ENCODE measurements at regions not wholly inside any gene's neighbourhood (a gene's known extent, or its start where the extent isn't known, plus 50 kb on each side); places are given as distances from the start of the nearest gene placed in this dataset.
"Not testable (repeated sequence)": the region's sequence is repeated elsewhere in the genome, so short reads cannot be mapped to it uniquely, and the experiment has no call there.

GRCh38 chr18:30862900-30863299, 179.6 kb downstream of the DSC3 start:
- Mint-ChIP-seq H3K27ac (no peak overlapping the region), H3K4me1 (no peaks in the 10 kb centered on the region), H3K9me3 (peaks cover 18% of the 10 kb centered on the region), H3K36me3 (ENCODE audit: low read depth) (no peaks in the 10 kb centered on the region), H3K27me3 (no peaks in the 10 kb centered on the region), H3K4me3 (no peak overlapping the region)
- no peak for ATAC-seq (replicated peaks)

- H3K9me3 Mint-ChIP-seq, result peaks cover 14% of the 10 kb centered on the region
- no peaks in the 10 kb centered on the region for H3K36me3 Mint-ChIP-seq (ENCODE audit: low read depth)
- ATAC-seq (replicated peaks), result no peak
- H3K4me1 Mint-ChIP-seq, result no peaks in the 10 kb centered on the region
- no peak overlapping the region for H3K4me3 Mint-ChIP-seq
- no peaks in the 10 kb centered on the region for H3K27me3 Mint-ChIP-seq
- no peak overlapping the region for H3K27ac Mint-ChIP-seq
Observed at GRCh38 chr18:30860741-30861140, 181.8 kb downstream of the DSC3 start.

GRCh38 chr18:30859036-30859435, 183.5 kb downstream of the DSC3 start:
- Mint-ChIP-seq H3K27ac (no peak overlapping the region), H3K9me3 (peaks cover 14% of the 10 kb centered on the region), H3K36me3 (ENCODE audit: low read depth) (no peaks in the 10 kb centered on the region), H3K4me1 (no peaks in the 10 kb centered on the region), H3K27me3 (no peaks in the 10 kb centered on the region), H3K4me3 (no peak overlapping the region)
- no peak for ATAC-seq (replicated peaks)

- Mint-ChIP-seq H3K4me1 (no peaks in the 10 kb centered on the region), H3K27ac (no peak overlapping the region), H3K4me3 (no peak overlapping the region), H3K27me3 (no peaks in the 10 kb centered on the region), H3K36me3 (ENCODE audit: low read depth) (no peaks in the 10 kb centered on the region), H3K9me3 (peaks cover 14% of the 10 kb centered on the region)
- ATAC-seq (replicated peaks), result no peak
Observed at GRCh38 chr18:30858560-30858959, 184.0 kb downstream of the DSC3 start.

GRCh38 chr18:30855762-30856161, 186.8 kb downstream of the DSC3 start:
- no peaks in the 10 kb centered on the region for H3K4me1 Mint-ChIP-seq
- peaks cover 7% of the 10 kb centered on the region for H3K9me3 Mint-ChIP-seq
- no peak overlapping the region for H3K27ac Mint-ChIP-seq
- H3K27me3 Mint-ChIP-seq, result no peaks in the 10 kb centered on the region
- ATAC-seq (replicated peaks), result no peak
- no peak overlapping the region for H3K4me3 Mint-ChIP-seq
- H3K36me3 Mint-ChIP-seq (ENCODE audit: low read depth), result no peaks in the 10 kb centered on the region

GRCh38 chr18:30852980-30853379, 189.6 kb downstream of the DSC3 start:
- no peaks in the 10 kb centered on the region for H3K27me3 Mint-ChIP-seq
- H3K4me1 Mint-ChIP-seq, result no peaks in the 10 kb centered on the region
- peaks cover 8% of the 10 kb centered on the region for H3K9me3 Mint-ChIP-seq
- no peak for ATAC-seq (replicated peaks)
- no peak overlapping the region for H3K4me3 Mint-ChIP-seq
- H3K27ac Mint-ChIP-seq, result no peak overlapping the region
- no peaks in the 10 kb centered on the region for H3K36me3 Mint-ChIP-seq (ENCODE audit: low read depth)

GRCh38 chr18:30852541-30852940, 190.0 kb downstream of the DSC3 start:
- Mint-ChIP-seq H3K4me1 (no peaks in the 10 kb centered on the region), H3K9me3 (peaks cover 6% of the 10 kb centered on the region)

GRCh38 chr18:30839056-30839561, 203.4 kb downstream of the DSC3 start:
- not testable (repeated sequence) for H3K4me1 Mint-ChIP-seq; H3K27ac Mint-ChIP-seq; H3K27me3 Mint-ChIP-seq; H3K36me3 Mint-ChIP-seq (ENCODE audit: low read depth); H3K4me3 Mint-ChIP-seq; ATAC-seq (replicated peaks)
- peaks cover 12% of the 10 kb centered on the region for H3K9me3 Mint-ChIP-seq

More at GRCh38 chr18:30852541-30852940, 190.0 kb downstream of the DSC3 start:
- no peaks in the 10 kb centered on the region for H3K36me3 Mint-ChIP-seq (ENCODE audit: low read depth)
- no peak overlapping the region for H3K27ac Mint-ChIP-seq
- H3K4me3 Mint-ChIP-seq, result no peak overlapping the region
- no peak for ATAC-seq (replicated peaks)
- no peaks in the 10 kb centered on the region for H3K27me3 Mint-ChIP-seq

GRCh38 chr18:30828700-30829099, 213.8 kb downstream of the DSC3 start:
- Mint-ChIP-seq H3K27ac (no peak overlapping the region), H3K4me1 (no peaks in the 10 kb centered on the region), H3K36me3 (ENCODE audit: low read depth) (no peaks in the 10 kb centered on the region), H3K27me3 (no peaks in the 10 kb centered on the region), H3K4me3 (no peak overlapping the region), H3K9me3 (peaks cover 17% of the 10 kb centered on the region)
- ATAC-seq (replicated peaks), result no peak

GRCh38 chr18:30819619-30820018, 222.9 kb downstream of the DSC3 start:
- H3K27me3 Mint-ChIP-seq, result no peaks in the 10 kb centered on the region
- no peaks in the 10 kb centered on the region for H3K4me1 Mint-ChIP-seq
- no peak for ATAC-seq (replicated peaks)
- H3K27ac Mint-ChIP-seq, result no peak overlapping the region
- no peaks in the 10 kb centered on the region for H3K36me3 Mint-ChIP-seq (ENCODE audit: low read depth)
- peaks cover 20% of the 10 kb centered on the region for H3K9me3 Mint-ChIP-seq
- no peak overlapping the region for H3K4me3 Mint-ChIP-seq

GRCh38 chr18:30814446-30814845, 228.1 kb downstream of the DSC3 start:
- Mint-ChIP-seq H3K27me3 (no peaks in the 10 kb centered on the region), H3K9me3 (peaks cover 20% of the 10 kb centered on the region), H3K36me3 (ENCODE audit: low read depth) (no peaks in the 10 kb centered on the region), H3K27ac (no peak overlapping the region), H3K4me1 (no peaks in the 10 kb centered on the region), H3K4me3 (no peak overlapping the region)
- no peak for ATAC-seq (replicated peaks)

GRCh38 chr18:30811580-30811979, 231.0 kb downstream of the DSC3 start:
- Mint-ChIP-seq H3K36me3 (ENCODE audit: low read depth) (no peaks in the 10 kb centered on the region), H3K4me1 (no peaks in the 10 kb centered on the region), H3K27ac (no peak overlapping the region), H3K4me3 (no peak overlapping the region), H3K27me3 (no peaks in the 10 kb centered on the region), H3K9me3 (peaks cover 18% of the 10 kb centered on the region)
- ATAC-seq (replicated peaks), result no peak

GRCh38 chr18:30810580-30810979, 232.0 kb downstream of the DSC3 start:
- no peak for ATAC-seq (replicated peaks)
- Mint-ChIP-seq H3K27me3 (no peaks in the 10 kb centered on the region), H3K4me3 (no peak overlapping the region), H3K27ac (no peak overlapping the region), H3K36me3 (ENCODE audit: low read depth) (no peaks in the 10 kb centered on the region), H3K9me3 (peaks cover 15% of the 10 kb centered on the region), H3K4me1 (no peaks in the 10 kb centered on the region)

- no peaks in the 10 kb centered on the region for H3K4me1 Mint-ChIP-seq
- no peak overlapping the region for H3K4me3 Mint-ChIP-seq
- no peak overlapping the region for H3K27ac Mint-ChIP-seq
- peaks cover 17% of the 10 kb centered on the region for H3K9me3 Mint-ChIP-seq
- ATAC-seq (replicated peaks), result no peak
- H3K36me3 Mint-ChIP-seq (ENCODE audit: low read depth), result no peaks in the 10 kb centered on the region
- H3K27me3 Mint-ChIP-seq, result no peaks in the 10 kb centered on the region
Observed at GRCh38 chr18:30806823-30807222, 235.7 kb downstream of the DSC3 start.

- H3K4me1 Mint-ChIP-seq, result no peaks in the 10 kb centered on the region
- no peak overlapping the region for H3K4me3 Mint-ChIP-seq
- no peak for ATAC-seq (replicated peaks)
- H3K9me3 Mint-ChIP-seq, result peaks cover 17% of the 10 kb centered on the region
- H3K27me3 Mint-ChIP-seq, result no peaks in the 10 kb centered on the region
- no peaks in the 10 kb centered on the region for H3K36me3 Mint-ChIP-seq (ENCODE audit: low read depth)
- no peak overlapping the region for H3K27ac Mint-ChIP-seq
Observed at GRCh38 chr18:30800800-30801199, 241.7 kb downstream of the DSC3 start.

- H3K4me3 Mint-ChIP-seq, result no peak overlapping the region
- no peaks in the 10 kb centered on the region for H3K27me3 Mint-ChIP-seq
- H3K36me3 Mint-ChIP-seq (ENCODE audit: low read depth), result no peaks in the 10 kb centered on the region
- ATAC-seq (replicated peaks), result no peak
- H3K9me3 Mint-ChIP-seq, result peaks cover 23% of the 10 kb centered on the region
- H3K4me1 Mint-ChIP-seq, result no peaks in the 10 kb centered on the region
- no peak overlapping the region for H3K27ac Mint-ChIP-seq
Observed at GRCh38 chr18:30792051-30792450, 250.5 kb downstream of the DSC3 start.

Data from activated T-helper 17 cell treated with anti-CD3 and anti-CD28 coated beads, Interleukin-2, amount 50 U/mL, for 72 hours (primary cell).